A673 (cell line): ENCODE measurements at regions not wholly inside any gene's neighbourhood (a gene's known extent, or its start where the extent isn't known, plus 50 kb on each side); places are given as distances from the start of the nearest gene placed in this dataset.

Source experiments
- CTCF ChIP-seq: fragments of 300-800, 200-600 bp; sonication (generic); conservative IDR thresholded peaks from 2 replicates; pipeline ENCODE4 v1.5.1; 2017; ENCODE audit warnings: low read depth, mild to moderate bottlenecking, antibody characterized with exemption, low read length, moderate library complexity, mixed read lengths
- EZH2 ChIP-seq: fragments of 200-600 bp; sonication (generic); IDR thresholded peaks from 2 replicates; pipeline ENCODE4 v1.6.1; 2017; ENCODE audit warnings: borderline replicate concordance, low read depth, mild to moderate bottlenecking, mixed read lengths, antibody characterized with exemption, low read length; ENCODE audit not compliant: poor library complexity, severe bottlenecking

- TF ChIP-seq CTCF (no peak), EZH2 (no peak)
Measured at GRCh38 chr7:51645255-51645654, 328.6 kb upstream of the COBL start.
